Suppressor macrophage (primary cell): ENCODE measurements at regions not wholly inside any gene's neighbourhood (a gene's known extent, or its start where the extent isn't known, plus 50 kb on each side); places are given as distances from the start of the nearest gene placed in this dataset.

ENCODE experiments used
- DNase-seq, 4 experiments: peaks; one replicate each; pipeline ENCODE4 v3.0.0-alpha.2; 2020 to 2022

DNA sequence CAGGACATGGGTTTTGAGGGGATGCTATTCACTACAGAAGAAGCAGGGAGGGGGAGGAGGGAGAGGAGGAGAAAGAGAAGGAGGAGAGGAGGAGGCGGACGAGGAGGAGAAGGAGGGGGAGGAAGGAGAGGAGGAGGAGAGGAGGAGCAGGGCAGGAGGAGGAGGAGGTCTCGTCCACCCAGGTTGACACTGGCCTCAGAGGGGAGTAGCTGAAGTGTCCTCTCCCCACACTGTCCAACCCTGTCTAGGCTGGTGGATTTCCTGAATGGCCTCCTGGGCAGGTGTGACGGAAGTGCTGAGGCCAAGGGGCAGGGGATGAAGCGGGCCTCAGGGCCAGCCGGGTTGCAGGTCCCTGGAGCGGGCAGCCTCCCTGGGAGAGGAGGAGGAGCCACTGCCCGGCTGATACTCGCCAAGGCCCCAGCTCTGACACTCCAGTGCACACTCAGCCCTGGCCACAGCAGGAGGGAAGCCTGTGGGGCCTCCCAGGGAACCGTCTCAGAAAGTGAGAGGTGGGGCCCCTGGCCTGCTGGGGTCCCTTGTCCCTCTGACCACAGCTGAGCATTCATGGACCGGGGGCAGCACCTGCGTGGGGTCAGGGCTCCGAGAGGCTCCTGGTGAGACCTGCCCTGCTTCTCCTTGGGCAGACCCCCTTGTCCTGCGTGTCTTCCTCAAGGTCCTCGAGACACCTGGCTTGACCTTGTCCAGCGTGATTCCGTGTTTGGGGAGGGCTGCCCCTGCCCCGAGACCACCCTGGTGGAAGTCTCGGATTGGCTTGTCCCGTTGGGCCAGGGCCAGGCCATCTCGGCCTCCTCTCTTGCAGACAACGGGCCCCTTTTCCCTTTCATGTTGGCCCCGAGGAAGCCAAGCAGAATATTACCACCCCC, 200.6 kb upstream of the CIBAR2 start:
- no peak for DNase-seq

DNA sequence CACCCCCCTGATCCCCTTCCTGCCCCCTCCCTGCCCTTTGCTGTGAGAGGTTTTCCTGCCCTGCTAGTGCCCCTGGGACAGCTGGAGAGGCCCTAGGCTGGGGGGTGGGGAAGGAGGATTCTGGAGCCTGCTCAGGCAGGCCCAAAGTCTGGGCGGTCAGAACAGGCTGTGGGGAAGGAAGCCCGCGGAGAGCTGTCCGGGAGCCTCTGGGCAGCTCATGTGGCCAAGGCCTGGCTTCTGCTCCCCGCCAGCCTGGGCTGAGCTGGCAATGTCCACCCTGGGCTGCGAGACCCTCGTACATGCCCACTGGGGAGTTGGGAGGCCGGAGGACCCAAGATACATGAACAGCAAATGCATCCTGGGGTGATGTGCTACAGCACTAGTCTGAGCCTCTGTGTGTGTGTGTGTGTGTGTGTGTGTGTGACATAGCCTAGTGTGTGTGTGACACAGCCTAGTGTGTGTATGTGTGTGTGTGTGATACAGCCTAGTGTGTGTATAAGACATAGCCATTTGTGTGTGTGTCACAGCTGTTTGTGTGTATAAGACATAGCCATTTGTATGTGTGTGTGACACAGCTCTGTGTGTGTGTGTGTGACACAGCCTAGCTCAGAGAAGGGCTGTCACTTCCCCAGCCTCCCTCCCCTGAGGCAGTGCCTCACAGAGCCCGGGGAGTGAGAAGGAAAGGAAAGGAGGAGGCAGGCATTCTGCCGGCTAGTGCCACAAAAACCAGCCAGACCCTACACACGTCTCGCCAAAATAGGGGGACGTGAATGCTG, 201.4 kb upstream of the CIBAR2 start:
- peak in 3 of 4 experiments; percentile 41 to 56 (median 44) for DNase-seq

DNA sequence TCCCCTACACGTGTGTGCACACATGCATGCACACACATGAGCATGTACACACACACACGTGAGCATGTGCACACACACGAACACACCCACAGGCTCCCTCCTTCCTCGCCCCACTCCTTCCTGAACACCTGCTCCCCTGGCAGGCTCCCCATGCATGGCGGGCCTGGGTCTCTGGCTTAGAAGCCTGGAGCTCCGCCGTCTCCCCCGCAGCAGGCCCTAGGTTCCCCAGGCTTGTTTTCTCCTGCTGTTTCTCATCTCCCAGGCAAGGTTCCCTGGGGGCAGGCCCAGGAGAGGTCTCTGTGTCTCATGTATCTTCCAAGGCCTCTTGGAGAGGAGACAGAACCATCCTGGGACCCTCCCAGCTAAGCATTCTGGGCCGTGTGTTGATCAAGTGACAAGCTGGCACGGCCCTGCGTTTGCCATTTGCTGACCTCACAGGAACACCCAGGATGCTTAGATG, 202.3 kb upstream of the CIBAR2 start:
- no peak for DNase-seq

DNA sequence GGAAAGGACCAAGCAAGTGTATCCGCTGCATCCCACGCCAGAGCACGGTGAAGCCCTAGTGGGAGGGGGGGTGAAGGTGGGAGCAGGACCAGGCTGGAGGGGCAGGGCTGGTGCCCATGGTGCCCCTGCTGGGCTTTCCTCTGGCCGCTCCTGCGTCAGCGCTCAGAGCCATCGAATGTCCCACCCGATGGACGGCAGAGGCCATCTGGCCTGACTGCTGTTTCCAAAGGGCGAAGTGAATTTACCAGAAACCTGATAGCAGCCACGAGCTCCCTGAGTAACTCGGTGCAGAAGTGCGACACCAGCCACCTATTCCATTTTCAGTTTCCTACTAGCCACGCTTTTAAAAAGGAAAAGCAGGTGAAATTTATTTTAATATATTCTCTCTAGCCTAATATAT, 203.6 kb upstream of the CIBAR2 start:
- DNase-seq, result no peak

DNA sequence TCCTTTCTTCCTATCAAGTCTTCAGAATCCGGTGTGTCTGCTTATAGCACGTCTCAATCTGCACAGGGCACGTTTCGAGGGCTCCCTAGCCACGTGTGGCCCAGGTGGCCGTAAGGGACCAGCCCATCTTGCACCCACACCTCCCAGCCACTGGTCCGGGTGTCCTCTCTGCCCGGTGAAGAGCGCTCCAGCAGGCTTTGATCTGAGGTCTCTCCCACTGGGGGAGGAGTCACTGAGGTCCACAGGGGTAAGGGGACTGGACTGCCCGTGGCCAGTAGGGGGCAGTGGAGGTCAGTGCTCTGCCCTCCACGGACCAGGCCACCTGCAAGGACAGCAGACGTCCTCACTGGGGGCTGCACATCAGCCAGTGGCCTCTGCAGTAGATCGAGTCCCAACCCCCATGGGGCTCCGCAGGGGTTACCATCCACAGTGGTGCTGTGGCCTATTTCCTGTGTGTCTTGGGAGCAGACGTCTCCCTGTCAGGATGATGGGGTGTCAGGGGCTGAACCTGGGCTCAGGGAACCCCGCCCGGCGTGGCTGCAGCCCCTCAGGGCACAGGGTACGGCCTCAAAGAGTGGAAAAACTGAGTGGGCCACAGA, 204.1 kb upstream of the CIBAR2 start:
- peak; percentile 83 to 90 (median 86) for DNase-seq

DNA sequence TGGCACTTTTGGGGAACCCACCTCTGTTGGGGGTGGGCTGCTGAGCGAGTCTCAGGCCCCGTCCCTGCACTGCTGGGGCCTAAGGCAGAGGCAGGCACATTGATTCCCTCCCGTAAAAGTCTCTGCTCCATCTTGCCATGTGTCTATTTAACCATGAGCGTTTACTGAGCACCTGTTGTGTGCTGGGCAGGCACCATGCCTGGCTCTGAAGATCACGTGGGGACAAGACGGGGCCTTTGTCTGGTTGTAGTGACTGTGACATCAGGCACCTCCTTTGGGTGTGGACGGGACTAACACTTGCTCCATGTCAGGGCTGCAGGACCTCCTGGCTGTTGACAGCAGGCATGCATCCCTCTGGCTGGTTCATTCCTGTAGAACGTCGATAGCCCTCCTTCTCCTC, 204.7 kb upstream of the CIBAR2 start:
- no peak for DNase-seq

DNA sequence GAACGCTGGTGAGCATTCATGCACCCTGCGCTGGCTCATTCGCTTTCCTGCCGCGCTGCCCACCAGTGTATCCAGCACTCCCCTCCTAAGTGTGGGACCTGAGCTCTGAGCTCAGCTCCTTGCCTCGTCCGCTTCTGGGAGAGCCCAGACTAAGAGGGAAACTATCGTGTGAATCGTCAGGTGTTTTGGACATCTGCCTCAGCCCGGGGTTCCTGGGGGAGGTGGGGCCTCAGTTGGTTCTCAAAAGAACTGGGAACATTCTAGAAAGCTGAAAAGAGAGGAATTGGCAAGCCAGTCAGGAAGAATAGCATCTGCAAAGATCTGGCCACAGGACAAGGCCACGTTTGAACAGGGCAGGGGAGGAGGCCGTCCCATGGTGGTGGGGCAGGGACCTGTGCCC, 205.4 kb upstream of the CIBAR2 start:
- no peak for DNase-seq

DNA sequence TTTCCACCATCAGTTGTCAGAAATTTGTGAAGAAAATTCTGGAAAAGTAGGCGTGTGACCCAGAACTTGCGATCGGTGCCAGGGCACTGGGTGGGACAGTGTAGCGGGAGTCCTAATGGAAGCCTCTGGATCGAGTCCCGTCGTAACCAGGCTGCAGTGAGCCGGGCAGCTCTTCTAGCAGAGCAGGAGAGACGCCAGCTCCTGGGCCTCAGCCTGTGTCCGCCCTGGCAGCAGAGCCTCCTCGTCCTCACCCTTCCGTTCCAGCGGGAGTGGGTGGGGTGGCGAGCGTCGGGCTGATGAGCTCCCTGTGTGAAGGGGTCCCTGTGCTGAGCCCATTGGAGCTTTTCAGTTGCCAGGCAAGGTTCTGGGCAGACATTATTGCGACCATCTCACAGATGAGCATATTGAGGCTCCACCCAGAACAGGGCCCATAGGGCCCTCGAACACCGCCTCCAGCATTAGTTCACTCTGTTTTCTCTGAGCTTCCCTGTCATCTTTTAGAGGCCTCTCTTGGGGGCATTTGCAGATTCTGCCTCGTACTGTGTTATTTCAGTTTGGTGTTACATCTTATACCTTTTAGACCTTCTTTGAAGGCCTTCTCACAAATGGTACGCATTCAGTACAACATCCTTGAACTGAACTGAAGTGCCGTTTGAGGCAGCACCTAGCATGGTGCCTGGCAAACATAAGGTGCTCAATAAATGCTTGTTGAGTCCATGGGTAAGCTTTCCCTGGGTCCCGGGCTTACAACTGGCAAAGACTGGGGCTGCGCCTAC, 207.1 kb upstream of the CIBAR2 start:
- DNase-seq, result no peak

DNA sequence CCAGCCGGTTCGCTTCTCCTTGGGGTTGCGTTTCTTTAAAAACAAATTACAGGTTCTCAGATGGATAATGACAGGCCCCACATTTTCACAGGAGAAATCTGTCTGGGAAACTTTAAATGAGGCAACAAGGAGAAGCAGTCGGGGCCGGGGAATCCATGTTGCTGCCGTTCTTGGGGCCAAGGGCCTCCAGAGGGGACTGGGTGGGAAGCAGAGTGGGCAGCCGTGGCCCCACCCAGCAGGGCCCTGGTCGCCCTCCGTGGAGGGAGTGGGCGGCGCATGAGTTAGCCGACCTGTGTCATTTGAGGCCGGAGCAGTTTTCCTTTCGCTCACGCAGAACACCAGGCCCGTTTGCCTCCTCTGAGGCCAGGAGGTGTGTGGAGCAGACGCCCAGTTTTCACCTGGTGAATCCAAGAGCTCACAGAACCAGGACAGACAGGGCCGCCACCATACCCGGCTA, 207.7 kb upstream of the CIBAR2 start:
- DNase-seq, result no peak

DNA sequence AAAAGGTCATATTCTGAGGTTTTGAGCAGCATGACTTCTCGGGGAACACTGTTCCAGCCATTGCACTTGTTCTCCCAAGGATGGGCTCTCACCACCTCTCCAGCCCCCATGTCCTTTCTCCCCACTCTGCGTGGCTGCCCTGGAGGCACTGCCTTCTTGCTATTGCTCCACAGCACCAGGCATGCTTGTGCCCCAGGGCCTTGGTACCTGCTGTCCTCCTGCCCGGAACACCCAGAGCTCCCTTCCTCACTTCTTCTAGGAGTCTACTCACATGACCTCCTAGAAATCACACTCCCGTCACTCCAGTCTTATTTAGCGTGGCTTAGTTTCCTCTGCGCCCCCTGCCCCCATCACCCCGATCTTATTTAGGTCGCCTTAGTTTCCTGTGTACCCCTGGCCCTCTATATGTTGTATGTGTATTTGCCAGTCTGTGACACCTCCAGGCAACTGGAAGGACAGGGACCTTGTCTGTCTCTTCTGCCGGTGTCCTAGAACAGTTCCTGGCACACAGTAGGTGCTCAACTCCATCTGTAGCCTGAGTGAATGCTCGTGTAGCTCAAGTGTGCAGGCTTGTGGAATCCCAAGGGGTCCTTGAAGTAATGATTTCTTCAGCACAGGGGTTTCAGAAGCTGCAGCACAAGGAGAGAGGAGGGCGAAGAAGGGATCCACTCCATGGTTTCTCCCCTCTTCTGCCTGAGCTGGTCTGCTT, 208.6 kb upstream of the CIBAR2 start:
- DNase-seq, result no peak

DNA sequence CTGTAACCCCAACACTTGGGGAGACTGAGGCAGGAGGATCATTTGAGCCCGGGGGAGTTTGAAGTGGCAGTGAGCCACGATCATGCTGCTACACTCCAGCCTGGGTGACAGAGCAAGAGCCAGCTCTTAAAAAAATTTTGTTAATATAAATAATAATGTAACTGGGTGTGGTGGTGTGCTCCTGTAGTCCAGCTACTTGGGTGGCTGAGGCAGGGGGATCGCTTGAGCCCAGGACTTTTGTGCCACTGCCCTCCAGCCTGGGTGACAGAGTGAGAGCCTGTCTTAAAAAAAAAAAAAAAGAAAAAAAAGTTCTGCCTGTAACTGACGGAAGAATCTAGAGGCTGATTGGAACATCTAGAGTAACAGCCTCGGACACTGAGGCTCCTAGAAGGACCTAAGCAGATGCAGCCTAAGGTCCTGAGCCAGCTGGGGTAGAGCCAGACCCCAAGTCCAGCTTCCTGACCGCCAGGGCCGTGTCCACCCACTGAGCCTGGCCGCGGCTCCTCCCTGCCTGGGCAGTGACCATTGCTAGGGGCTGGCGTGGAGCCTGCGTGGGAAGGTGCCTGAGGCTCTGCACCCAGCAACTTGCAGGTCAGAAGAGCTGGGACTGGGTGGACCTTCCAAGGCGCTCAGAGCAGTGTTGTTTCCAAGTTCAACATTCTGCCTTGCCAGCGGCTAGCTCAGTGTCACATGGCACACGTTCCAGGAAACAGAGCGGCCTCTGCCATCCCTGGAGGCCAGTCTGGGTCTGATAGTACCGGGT, 209.4 kb upstream of the CIBAR2 start:
- peak in 2 of 4 experiments; percentile 20 to 34 for DNase-seq

DNA sequence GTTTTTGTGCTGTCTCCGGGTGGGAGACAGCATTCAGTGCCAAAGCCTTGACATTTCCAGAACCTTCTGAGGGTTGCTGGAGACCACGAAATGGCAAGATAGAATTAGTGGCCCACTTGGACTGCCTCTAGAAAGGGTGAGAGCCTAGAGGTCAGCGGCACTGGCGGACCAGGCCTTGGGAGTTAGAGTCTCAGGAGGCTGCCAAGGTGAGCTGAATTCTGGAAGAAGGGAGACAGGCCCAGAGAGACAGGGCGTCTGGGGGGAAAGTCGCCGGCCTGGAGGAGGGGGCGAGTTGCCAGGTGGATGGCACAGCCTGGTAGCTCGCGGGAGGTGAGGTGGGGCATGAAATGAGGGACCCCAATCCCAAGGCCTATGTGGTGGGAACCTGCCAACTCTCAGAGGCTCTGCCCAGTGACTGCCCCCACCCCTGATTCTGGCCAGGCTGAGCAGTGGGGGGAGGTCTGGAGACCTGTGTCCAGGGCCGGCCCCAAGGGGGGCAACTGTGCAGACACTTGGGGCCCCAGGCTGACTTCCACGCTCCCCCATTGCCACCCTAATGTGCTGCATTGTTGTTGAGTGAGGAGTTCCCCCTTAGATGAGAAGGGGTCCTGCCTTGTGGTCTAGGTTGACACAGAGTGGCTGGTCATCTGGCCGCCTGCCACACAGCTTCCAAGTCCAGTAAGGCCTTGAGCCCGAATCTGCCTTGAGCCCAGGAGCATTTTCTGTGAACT, 211.1 kb upstream of the CIBAR2 start:
- no peak for DNase-seq

DNA sequence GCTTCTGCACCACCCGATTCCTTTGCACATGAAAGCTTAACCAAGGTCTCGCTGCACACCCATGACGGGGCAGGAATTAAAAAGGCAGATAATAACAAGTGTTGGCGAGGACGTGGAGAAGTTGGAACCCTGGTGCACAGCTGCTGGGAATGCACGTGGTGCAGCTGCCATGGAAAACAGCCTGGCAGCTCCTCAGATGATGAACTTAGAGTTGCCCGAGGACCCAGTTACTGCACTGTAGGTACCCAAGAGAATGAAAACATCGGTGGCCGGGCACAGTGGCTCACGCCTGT, 211.6 kb upstream of the CIBAR2 start:
- no peak for DNase-seq

DNA sequence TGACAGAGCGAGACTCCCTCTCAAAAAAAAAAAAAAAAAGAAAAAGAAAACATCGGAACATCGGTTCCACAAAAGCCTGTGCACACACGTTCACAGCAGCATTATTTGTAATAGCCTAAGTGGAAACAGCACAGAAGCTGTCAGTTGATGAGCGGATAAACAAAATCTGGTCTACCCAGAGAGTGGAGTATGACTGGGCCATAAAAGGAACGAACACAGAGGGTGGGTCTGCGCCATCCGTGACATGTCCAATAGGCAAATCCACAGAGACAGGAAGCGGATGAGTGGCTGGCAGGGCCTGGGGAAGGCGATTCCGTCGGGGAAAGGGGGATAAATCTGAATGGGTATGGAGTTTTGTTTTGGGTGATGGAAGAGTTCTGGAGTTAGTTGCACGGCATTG, 212.2 kb upstream of the CIBAR2 start:
- DNase-seq, result no peak

DNA sequence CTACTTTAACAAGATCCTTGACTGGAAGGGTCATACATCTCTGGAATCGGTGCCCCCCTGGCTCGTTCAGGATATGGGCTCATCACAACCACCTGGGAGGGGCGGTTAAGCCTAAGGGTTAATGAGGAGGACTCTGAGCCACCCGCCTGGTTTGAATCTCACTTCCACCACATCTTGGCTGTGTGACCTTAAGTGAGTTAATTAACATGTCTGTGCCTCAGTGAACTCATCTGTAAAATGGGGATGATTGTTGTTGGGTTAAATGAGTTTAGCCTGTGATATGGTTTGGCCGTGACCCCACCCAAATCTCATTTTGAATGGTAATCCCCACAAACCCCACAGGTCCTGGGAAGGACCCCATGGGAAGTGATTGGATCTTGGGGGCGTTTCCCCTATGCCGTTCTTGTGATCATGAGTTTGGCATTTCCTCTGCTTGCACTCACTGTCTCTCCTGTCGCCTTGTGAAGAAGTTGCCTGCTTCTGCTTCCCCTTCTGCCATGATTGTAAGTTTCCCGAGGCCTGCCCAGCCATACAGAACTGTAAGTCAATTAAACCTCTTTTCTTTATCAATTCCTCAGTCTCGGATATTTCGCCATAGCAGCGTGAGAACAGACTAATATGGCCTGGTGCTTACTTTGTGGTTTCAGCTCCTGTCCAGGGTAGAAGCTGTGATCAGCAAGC, 214.0 kb upstream of the CIBAR2 start:
- DNase-seq, result peak in 3 of 4 experiments; percentile 35 to 44 (median 40)

DNA sequence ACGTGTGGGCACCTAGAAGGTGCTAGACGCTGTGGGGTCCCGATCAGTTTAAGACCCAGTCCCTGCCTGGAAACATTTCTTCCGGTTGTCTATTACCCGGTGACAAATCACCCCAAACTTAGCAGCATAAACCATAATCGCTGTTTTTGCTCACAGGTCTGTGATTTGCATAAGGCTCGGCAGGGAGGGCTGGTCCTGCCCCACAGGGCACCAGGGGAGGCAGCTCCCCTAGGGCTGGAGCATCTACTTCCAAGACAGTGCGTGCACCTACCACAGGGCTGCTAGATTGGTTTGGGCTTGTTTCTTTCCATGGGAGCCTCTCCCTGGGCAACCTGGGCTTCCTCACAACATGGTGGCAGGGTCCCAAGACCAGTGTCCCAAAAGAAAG, 214.5 kb upstream of the CIBAR2 start:
- no peak for DNase-seq

DNA sequence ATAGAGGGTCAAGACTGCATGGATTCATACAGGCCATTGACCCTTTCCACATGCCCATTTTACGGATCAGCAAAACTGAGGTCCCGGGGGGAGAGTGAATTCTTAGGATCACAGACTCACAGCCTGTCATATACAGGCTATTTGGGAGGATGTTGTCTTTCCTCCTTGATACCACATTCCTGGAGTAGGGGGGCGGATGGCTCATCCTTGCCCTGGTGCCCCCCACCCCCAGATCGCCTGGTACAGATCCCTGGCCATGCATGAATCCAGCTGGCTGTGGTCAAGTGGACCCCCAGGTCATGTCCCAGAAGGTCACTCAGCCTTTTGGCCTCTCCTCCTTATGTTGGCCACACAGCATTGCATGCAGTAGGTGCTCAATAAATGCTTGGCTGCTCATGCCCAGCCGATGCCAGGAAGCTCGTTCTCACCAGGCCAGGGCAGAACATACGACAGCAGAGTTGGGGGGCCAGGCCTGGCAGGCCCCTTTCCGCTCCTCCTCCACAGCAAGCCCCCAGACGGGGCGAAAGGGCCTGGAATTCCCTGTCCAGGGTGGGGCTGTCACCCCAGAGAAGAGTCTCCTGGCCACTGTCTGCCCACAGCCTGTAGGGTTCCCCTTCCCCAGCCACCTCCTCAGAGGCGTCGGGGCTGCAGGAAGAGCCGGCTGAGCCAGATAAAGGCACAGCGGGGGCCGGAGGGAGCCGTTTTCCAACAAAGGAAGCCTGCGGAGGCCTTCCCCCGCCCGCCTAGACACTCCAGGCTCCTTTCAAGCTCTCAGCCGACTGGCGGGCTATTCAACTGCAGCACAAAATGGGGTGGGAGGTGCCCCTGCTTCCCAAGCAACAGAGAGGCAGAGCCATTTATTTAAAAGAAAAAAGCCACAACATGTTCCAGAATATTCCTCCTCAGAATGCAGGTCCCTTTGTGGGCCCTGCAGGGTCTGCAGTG, 215.7 kb upstream of the CIBAR2 start:
- peak; percentile 21 to 67 (median 48) for DNase-seq

DNA sequence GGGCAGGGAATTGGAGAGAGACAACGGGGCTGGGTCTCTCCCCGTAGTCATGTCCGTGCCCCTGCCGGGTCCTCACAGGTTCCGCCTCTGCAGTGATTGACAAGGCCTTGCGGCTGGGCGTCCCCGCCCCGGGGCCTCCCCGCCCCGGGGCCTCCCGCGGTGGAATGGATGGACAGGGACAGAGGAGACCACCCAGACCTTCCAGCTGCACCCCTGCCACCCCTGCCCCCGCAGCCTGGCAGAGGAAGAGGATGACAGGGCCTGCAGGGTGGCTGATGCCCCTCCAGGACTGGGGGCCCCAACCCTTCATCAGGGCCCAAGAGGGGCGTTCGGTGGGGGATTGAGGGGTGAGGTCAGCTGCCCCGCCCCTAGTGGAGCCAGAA, 216.4 kb upstream of the CIBAR2 start:
- peak in 1 of 4 experiments; percentile 20 for DNase-seq
